ENCODE measurements at regions not wholly inside any gene's neighbourhood (a gene's known extent, or its start where the extent isn't known, plus 50 kb on each side); places are given as distances from the start of the nearest gene placed in this dataset.

GRCh38 chr5:23303836-23304235 is 203.6 kb upstream of the PRDM9 start:
- no peaks in the 10 kb centered on the region for H3K79me2 ChIP-seq (ENCODE audit: control insufficient read depth, insufficient read depth, low read length)
- no peak overlapping the region for H3K27ac ChIP-seq (ENCODE audit: low read length in 2 of 2)
- no peak for TF ChIP-seq EZH2 (IDR thresholded peaks at IDR 0.05; ENCODE audit: borderline replicate concordance, insufficient read depth, low read depth, low read length, poor library complexity, severe bottlenecking)
- TF ChIP-seq CTCF (IDR thresholded peaks at IDR 0.05), result no peak
- H2AFZ ChIP-seq (ENCODE audit: insufficient read depth, low read depth, low read length, poor library complexity, severe bottlenecking), result no peak overlapping the region
- no peaks in the 10 kb centered on the region for H4K20me1 ChIP-seq (ENCODE audit: control insufficient read depth, insufficient read depth, low read length, poor library complexity, severe bottlenecking)
- Mint-ChIP-seq H3K27ac (no peak overlapping the region), H3K4me3 (no peak overlapping the region), H3K9me3 (ENCODE audit: insufficient read depth) (peaks cover 11% of the 10 kb centered on the region), H3K27me3 (no peaks in the 10 kb centered on the region), H3K4me1 (no peaks in the 10 kb centered on the region)
- ATAC-seq (ENCODE audit: low read depth), result no peak
- no peak overlapping the region for H3K4me2 ChIP-seq (replicated peaks; ENCODE audit: low read depth, low read length, poor library complexity, severe bottlenecking)
- POLR2A ChIA-PET, result no interaction called here
- intact Hi-C loops (cut with micrococcal nuclease), result no loop called here
- no peaks in the 10 kb centered on the region for H3K4me1 ChIP-seq (ENCODE audit: control insufficient read depth in 2 of 2, insufficient read depth in 2 of 2, low read length in 2 of 2)
- no peak overlapping the region for H3K4me3 ChIP-seq (ENCODE audit: control extremely low read depth in 1 of 5, extremely low read depth in 1 of 5, insufficient read depth in 1 of 5, low read depth in 2 of 5, low read length in 4 of 5)
- no peak for DNase-seq
- no peaks in the 10 kb centered on the region for H3K36me3 ChIP-seq (replicated peaks in 1 of 2; ENCODE audit: control extremely low read depth in 1 of 2, control insufficient read depth in 1 of 2, extremely low read depth in 1 of 2, insufficient read depth in 2 of 2, low read length in 1 of 2)
- WGBS (ENCODE audit: insufficient coverage), result 90% methylated on average over 17 of the region's 18 CpGs
- no peak overlapping the region for H3K9ac ChIP-seq (ENCODE audit: low read length)
- CTCF ChIA-PET, result no interaction called here
- H3K9me3 ChIP-seq (ENCODE audit: control extremely low read depth in 1 of 3, control insufficient read depth in 2 of 3, insufficient read depth in 1 of 3, low read length in 2 of 3), result peaks cover 0 to 9% (median 0%) of the 10 kb centered on the region in 3 donors
- H3K27me3 ChIP-seq (replicated peaks in 1 of 4; ENCODE audit: control extremely low read depth in 1 of 4, control insufficient read depth in 3 of 4, insufficient read depth in 4 of 4, low read length in 3 of 4), result no peaks in the 10 kb centered on the region

DNA sequence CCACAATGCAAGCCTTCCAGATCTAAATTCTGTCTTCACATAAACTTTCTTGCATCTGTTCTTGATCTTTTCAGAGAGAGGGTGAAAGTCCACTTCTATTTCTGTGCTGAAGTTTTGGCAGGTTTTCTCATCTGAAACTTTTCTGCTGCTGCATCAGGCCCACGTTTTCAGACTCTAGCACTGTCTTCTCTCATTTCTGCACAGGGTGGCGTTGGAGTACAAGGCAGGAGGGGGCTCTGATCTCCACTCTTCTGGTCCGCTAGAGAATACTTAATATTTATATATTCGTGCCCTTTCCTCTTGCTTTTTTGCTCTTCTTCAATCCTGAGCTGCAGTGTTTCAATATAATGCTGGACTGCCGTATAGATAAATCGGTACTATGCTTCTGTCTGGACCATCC is 204.0 kb upstream of the PRDM9 start:
- WGBS (ENCODE audit: insufficient coverage), result 94% methylated on average over 5 of the region's 6 CpGs
- ChIA-PET CTCF (no interaction called here), POLR2A (no interaction called here)
- H3K4me3 Mint-ChIP-seq, result no peak overlapping the region
- peaks cover 0 to 9% (median 0%) of the 10 kb centered on the region in 3 donors for H3K9me3 ChIP-seq (ENCODE audit: control extremely low read depth in 1 of 3, control insufficient read depth in 2 of 3, insufficient read depth in 1 of 3, low read length in 2 of 3)
- no peaks in the 10 kb centered on the region for H3K79me2 ChIP-seq (ENCODE audit: control insufficient read depth, insufficient read depth, low read length)
- TF ChIP-seq EZH2 (IDR thresholded peaks at IDR 0.05; ENCODE audit: borderline replicate concordance, insufficient read depth, low read depth, low read length, poor library complexity, severe bottlenecking) (no peak), CTCF (IDR thresholded peaks at IDR 0.05) (no peak)
- intact Hi-C loops (cut with micrococcal nuclease), result no loop called here
- no peak overlapping the region for H3K4me2 ChIP-seq (replicated peaks; ENCODE audit: low read depth, low read length, poor library complexity, severe bottlenecking)
- no peak overlapping the region for H3K27ac Mint-ChIP-seq
- H3K4me3 ChIP-seq (ENCODE audit: control extremely low read depth in 1 of 5, extremely low read depth in 1 of 5, insufficient read depth in 1 of 5, low read depth in 2 of 5, low read length in 4 of 5), result no peak overlapping the region
- no peaks in the 10 kb centered on the region for H3K36me3 ChIP-seq (replicated peaks in 1 of 2; ENCODE audit: control extremely low read depth in 1 of 2, control insufficient read depth in 1 of 2, extremely low read depth in 1 of 2, insufficient read depth in 2 of 2, low read length in 1 of 2)
- no peak for DNase-seq
- H3K9ac ChIP-seq (ENCODE audit: low read length), result no peak overlapping the region
- no peaks in the 10 kb centered on the region for H3K27me3 ChIP-seq (replicated peaks in 1 of 4; ENCODE audit: control extremely low read depth in 1 of 4, control insufficient read depth in 3 of 4, insufficient read depth in 4 of 4, low read length in 3 of 4)
- H3K27me3 Mint-ChIP-seq, result no peaks in the 10 kb centered on the region
- no peak overlapping the region for H3K27ac ChIP-seq (ENCODE audit: low read length in 2 of 2)
- H2AFZ ChIP-seq (ENCODE audit: insufficient read depth, low read depth, low read length, poor library complexity, severe bottlenecking), result no peak overlapping the region
- H3K9me3 Mint-ChIP-seq (ENCODE audit: insufficient read depth), result peaks cover 11% of the 10 kb centered on the region
- H3K4me1 ChIP-seq (ENCODE audit: control insufficient read depth in 2 of 2, insufficient read depth in 2 of 2, low read length in 2 of 2), result no peaks in the 10 kb centered on the region
- H3K4me1 Mint-ChIP-seq, result no peaks in the 10 kb centered on the region
- no peak for ATAC-seq (ENCODE audit: low read depth)
- no peaks in the 10 kb centered on the region for H4K20me1 ChIP-seq (ENCODE audit: control insufficient read depth, insufficient read depth, low read length, poor library complexity, severe bottlenecking)
